Hematopoietic multipotent progenitor cell treated with erythropoietin and hydrocortisone succinate and interleukin-3 and kit ligand, for 15 days (in vitro differentiated cells): ENCODE measurements at regions not wholly inside any gene's neighbourhood (a gene's known extent, or its start where the extent isn't known, plus 50 kb on each side); places are given as distances from the start of the nearest gene placed in this dataset.
A peak's percentile ranks its signal among the peaks of the same experiment; 100 is the strongest.
"Not testable (repeated sequence)": the region's sequence is repeated elsewhere in the genome, so short reads cannot be mapped to it uniquely, and the experiment has no call there.

Experiments used
- DNase-seq: peaks from one replicate; pipeline ENCODE4 v3.0.0-alpha.2; 2015; ENCODE audit warnings: low spot score

DNA sequence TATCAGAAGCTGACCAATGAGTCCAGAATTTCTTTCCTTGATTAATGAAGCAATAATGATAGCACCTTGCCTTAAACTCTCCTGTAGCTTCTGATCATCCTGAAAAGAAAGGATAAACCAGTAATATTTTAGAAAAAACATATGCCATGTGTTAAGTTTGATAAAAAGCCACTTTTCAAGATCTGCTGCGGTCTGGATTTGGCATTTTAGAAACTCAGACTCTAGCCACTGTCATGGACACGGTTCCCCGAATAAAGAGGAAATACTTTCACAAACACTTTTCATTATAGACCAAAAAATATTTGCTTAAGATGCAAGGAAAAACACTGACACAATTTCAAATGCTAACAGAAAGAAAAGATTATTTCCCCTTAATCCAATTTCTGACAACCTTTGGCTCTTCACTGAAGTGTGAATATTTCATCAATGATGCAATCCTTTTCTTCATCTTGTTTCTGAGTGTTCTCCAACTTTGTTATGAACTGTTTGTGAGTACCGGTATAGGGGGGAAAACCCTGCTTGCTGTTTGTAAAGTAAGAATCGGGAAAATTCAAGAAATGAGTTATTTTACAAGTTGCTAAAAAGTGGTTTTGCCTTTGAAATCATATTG lies 329.5 kb downstream of the CRPPA start:
- DNase-seq, result no peak

DNA sequence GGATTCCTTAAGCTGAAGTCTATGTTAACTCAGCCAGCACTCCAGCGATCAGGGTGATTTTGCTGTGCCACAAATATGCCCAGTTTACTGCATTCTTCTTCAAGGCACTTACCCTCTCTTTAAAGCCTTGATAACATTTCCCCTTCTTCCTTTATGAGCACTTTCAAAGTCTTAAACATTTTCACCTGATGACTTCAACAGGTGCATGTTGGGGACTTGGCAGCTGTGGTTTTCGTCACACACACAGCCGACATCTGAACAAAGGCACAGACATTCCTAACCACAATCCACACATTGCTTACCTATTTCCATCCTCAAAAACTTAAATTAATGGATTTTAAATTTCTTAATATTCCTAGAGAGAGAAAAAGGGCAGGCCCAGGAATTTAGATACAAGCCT lies 331.5 kb downstream of the CRPPA start:
- no peak for DNase-seq

DNA sequence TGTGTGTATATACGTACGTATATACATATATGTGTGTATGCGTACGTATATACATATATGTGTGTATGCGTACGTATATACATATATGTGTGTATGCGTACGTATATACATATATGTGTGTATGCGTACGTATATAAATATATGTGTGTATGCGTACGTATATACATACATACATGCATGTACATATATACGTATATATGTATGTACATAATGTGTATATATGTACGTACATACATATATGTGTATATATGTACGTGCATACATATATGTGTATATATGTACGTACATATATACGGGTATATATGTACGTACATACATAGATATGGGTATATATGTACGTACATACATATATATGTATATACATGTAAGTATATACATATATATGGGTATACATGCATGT lies 332.1 kb downstream of the CRPPA start:
- DNase-seq, result no peak

DNA sequence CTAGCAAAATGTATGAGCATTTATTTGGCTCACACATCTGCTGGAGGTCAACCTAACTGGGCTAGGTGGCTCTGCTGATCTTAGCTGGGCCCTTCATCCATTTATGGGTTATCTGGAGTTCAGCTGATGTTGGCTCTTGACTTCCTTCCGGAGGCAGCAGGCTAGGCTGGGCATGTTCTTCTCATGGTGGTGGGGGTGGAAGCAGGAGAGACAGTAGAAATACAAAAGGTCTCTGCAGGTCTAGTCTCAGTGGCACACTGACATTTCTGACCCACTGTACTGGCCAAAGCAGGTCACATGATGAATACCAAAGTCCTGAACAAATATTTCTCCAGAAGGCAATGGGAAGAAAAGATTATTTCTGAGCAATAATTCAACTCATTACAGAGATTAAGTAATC lies 334.6 kb downstream of the CRPPA start:
- no peak for DNase-seq

DNA sequence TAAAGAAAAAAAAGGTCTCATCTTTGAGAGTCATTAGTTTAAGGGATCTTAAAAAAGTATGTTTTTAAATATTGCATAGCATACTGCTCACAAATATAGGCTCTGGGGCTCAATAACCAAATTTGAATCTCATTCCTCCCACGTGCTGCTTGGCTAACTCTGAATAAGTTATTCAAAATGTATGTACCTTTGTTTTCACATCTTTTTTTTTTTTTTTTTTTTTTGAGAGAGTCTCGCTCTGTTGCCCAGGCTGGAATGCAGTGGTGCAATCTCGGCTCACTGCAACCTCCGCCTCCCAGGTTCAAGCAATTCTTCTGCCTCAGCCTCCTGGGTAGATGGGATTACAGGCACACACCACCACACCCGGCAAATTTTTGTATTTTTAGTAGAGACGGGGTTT lies 335.6 kb downstream of the CRPPA start:
- DNase-seq, result not testable (repeated sequence)

DNA sequence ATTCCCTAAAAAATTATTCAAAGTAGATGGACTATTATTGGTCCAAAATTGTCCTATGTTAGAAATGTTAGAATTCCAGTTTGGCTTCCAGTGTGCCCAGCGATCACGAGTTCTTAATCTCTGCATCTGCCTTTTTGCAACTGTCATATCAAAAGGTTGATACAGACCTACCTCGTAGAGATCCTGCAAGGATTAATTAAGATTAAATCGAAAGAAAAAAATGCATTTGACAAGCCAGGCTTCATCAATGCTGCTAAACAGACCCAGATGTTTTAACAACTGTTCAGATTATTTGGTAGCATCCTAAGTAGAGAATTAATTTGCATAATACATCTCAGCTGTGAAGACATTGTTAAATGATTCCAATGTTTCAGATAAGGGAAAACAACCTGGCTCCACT lies 336.5 kb downstream of the CRPPA start:
- DNase-seq, result no peak

DNA sequence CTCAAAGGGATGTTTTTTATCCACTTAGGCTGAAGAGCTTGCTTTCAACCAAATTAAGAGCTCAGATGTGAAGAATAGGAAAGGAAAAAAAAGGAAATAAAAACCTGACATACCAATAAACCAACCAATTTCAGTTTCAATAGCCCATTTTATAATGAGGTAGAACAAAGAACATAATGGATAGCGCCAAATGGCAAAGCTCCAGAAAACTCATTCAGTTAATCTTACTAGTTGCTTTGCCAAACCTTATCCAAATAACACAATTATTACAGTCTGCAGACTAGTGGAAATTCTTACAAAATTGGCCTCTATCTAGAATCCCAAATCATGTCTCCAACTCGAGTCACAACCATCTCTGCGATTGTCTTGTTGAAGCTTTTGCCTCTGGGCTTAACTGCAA lies 337.0 kb downstream of the CRPPA start:
- DNase-seq, result no peak

DNA sequence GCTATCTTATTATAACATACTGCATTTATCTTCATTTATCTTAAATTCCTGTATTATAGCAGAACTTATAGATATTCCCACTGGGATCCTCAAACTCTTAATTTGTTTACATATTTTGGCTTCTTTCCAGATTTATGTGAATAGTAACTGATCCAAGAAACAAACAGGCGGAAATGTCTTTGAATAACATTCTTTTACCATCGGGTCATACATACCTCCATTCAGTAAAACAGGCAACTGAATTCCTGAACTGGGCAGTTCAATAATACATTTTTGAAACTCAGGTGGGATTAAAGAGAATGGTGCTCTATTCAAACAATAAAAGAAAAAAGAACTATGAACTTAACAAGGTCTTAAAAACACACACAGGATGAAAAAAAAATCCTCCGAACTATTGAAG lies 337.4 kb downstream of the CRPPA start:
- no peak for DNase-seq

DNA sequence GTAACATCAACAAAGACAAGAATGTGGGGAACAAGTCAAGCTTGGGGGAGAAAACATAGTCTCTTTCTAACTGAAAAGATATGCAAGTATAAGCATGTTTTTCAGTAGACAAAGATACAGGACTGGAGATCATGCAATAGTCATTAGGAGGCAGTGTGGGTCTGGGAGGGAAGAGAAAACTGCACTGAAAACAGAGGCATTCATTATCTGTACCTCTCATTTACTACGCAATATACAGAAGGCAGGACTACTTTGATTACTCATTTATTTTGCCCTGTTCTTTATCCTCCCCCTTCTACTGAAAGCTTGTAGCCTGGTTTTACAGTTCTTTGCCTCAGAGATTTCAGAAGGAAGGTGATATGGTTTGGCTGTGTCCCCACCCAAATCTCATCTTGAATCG lies 341.2 kb downstream of the CRPPA start:
- DNase-seq, result no peak

DNA sequence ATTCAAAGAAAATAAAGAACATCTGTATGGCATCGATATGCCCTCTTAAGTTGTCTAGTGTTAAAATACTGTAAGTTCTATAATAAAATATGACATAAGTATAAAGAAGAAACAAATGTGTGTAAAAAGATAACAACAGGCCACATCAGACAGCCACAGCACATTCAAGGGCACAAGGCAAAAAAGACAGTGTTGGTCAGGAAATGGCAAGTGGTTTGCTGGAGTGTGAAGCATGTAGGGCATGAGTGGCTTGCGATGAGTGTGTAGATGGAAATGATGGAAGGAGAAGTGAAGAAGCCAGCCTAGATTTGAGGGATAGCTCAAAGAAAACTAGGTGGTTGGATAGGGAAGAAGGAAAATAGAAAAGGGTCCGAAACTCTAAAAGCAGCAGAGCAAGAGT lies 341.6 kb downstream of the CRPPA start:
- DNase-seq, result no peak

DNA sequence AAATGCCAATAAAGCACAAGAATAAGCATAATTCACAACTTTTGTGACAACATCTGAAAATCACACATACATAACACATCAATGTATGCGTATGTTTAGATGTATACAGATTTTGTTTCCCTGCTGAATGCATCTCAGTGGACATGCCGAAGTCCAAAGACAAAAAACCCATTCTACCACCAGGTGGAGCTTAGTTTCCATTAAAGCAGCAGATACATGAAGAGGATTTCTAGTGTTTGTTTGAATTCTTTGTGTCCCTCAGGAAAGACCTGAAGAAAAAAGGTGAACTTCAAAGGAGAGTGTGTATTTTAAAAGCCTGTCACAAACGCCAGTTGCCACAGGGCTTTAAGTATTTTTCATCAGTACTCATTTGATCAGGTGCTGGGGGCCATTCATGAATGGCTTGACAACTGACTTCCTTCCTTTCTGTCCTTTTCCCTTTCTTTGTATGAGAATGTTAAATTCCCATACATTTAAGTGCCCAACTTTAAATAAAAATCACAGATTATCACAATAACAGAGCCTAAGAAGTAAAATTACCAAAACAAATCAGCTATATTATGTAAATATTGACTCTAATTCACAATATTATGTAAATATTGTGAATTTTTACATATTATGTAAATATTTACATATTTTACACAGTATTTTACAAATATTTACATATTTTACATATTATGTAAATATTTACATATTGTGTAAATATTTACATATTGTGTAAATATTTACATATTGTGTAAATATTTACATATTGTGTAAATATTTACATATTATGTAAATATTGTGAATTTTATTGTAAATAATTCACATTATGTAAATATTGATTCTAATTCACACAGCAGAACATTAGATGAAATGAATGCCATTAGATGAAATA lies 343.0 kb downstream of the CRPPA start:
- DNase-seq, result peak; percentile 6

DNA sequence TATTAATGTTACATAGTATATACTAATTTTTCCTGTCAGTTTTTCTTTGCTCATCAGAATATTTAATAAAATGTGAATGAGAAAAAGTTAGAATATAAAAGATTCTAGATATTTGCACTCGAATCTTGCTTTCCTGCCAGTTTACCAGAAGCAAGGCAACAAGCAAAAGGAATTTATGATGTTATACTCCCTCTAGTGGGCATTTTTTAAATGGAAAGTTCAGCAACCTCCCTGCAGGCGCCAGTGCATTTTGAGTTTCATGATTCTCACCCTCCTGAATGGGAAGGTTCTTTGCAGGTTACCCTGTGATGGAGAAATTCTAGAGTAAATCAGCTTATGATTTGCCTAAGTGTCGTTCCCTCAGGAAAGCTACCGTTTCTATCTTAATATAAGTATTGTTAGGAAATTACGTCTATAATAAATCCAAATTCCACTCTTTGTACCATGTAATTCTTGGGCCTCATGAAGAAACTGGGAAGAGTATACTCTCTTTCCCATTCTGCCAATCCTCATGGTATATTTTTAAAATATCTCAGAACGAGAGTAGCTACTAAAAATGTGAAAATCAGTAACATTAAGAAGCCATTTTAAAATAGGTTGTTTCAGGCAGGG lies 350.0 kb downstream of the CRPPA start:
- peak; percentile 28 for DNase-seq

DNA sequence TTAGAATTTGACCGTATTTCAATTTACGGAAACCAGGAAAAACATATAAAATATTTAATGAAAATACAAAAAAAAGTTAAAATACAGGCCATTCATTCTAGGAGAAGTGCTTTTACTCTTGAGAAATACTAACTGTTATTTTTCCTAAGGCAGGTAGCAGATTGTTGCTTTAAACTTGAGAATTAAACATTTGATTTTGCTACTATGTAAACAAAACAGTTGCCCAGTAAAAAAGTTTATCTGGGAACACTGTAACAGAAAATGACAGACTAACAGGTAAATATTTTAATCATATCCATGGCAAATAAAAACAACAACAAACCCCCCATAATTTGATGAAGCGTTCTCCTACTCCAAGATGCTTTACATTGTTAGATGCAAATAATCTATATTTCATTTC lies 350.5 kb downstream of the CRPPA start:
- no peak for DNase-seq

DNA sequence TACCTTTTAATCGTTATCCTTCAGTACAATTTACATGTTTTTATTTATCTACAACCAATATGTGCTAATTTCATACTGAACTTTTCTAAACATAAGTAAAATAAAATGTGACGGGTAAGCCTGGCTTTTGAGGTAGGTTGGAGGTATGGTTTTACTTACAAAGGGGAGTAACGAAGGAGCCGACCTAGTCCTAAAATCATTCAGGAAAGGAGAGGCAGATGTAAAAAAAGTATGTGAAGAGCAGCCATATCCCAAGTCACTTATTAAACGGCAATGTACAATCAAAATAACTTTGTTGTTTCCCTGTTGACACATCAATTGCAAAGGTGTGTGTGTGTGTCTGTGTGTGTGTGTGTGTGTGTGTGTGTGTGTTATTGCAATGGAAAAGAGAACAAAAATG lies 351.3 kb downstream of the CRPPA start:
- no peak for DNase-seq

DNA sequence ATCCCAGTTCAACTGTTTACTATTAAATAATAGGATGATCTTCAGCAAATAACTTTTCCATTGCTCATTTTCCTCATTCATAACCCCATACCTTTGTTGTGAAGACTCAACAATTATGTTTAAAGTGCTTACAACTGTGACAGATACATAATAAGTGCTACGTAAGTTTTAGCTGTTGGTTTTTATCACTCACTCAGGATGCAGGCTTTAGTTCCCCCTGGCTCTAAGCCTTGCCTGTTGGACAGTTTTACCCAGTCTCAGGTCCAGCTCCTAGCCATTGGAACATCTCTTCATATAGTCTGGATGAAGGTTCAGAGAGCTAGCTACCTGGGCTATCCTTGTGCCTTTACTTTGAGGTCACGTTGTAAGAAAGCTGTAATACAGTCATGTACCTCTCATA lies 353.2 kb downstream of the CRPPA start:
- DNase-seq, result no peak

DNA sequence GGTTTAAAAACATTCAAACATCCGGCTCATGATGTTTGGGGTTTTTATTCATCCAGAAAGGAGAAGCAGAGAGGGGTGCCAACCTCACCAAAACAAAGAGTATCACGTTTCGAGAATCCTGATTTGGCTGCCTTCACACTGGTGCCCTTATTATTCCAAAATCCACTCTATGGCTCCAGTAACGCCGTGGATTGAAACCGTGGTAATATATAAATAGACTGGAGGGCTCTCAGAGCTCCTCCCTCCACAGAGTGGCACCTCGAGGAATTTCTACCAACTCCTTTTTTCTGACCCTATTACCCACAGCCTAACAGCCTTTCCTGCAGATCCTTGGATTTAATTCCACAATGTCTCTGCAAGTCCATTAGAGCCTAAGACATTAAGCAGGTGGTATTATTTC lies 353.6 kb downstream of the CRPPA start:
- no peak for DNase-seq

DNA sequence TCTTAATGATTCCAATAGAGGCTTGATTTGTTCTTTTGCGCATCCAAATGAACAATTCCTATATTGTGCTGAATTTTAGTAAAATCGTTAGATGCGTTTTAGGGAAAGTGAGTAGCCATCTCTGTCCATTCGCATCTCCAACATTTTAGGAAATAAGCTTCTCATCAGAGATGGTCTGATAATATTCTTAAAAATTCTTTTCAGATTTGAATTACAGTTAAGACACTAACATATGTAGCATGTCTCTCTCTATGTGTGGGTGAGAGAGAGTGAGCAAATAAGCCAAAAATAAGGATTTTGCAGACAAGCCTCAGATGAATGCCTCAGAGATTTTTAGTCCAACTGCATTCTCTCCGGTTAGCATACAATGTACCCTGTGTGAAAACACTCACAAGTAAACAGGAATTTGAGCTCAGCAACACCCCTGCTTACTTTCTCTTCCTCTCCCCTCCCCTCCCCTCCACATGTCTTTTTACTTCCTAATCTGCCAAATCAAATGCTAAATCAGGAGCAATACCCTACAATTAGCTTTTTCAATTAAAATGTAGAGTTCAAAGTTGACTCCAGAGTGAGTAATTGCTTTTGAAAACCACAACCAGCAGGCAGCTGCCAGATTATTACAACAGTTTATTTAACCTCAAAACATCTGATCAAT lies 354.4 kb downstream of the CRPPA start:
- no peak for DNase-seq

DNA sequence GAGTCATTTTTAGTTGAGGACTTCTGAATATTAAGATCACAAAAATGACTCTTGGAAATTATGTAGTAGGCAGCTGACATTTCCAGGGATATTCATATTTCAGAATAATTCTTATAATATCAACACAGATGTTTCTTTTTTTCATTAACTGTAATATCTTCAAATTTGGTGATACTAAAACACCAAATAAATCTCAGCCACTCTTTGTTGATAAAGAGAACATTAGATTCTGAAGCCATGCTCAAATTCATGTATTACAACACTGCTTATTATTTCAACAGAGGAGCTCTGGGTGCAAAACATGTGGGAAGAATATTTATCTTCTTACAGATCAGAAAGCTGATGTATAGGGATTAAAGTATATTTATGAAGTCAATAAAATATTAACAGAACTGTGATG lies 355.4 kb downstream of the CRPPA start:
- DNase-seq, result no peak

DNA sequence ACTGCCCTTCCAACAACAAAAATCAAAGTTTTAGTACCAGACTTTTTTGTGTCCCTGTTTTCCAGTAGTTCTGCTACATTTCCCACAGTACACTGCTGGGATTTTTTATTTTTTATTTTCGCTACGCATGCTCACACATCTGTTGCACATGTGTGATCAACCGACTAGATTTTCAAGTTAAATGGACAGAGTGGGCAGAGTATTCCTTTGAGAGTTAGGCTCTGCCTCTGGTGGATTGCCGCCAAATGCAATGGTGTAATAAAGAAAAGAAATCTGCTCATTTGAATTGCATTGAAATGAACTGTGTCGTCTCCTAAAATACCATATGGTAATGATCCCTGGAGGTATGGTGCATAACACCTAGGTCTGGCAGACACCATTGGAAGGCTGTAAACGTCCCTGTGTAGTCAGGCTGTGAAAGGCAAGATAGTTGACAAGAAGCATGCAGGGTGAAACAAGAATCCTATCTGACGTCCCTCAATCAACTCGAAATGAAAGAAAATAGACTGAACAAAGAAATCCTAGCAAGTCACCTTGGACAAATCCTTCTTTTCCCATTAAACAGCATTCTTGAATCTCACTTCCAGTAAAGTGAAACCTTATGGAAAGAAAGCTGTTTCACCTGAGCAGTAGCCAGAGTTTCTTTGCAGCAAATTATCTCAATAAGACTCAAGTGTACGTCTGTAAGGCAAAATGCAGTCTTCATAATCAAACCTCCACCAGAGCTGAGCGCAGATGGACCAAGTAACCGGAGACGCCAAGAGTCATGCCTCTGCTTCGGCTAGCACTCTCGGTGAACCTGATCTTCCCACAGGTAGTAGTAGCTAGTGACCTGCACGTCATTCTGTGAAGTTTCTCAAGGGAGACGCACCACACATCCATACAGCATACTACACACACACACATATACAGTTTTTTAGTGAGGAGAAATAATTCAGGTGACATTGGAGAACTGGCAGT lies 357.3 kb downstream of the CRPPA start:
- no peak for DNase-seq

DNA sequence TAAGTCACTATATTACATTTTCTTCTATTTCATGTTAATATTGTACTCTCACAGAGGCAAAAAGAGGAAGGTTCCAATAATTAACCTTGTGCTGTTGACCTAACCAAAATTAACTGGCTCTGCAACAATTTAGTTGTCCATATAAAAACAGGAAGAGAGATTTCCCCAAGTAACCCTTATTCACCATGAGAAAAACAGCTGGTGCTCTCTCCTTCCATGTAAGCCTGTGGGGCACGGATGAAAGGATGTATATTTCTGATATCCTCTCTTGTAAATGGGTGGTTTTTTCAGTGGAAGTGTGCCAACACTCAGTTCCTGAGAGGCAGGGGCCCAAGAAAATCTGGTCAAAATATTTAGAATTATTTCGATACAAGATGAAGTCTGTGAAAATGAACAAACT lies 358.1 kb downstream of the CRPPA start:
- DNase-seq, result no peak

DNA sequence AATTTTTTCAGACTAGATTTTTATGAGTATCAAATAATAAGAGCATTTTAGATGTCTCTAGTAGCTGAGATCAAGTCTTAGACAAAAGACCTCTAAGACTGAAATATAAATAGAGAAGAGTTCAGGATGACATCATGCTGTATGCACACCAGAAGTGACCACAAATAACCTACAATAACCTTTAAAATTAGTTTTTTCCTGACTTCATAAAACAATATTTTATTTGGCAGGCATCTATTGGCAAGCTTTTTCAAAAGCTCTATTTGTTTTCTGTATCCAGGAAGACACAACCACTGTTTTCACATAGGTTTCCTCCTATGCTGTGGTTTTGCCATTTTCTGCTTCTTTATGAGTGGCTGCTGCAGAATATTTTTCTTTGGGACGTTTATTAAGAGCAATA lies 359.1 kb downstream of the CRPPA start:
- no peak for DNase-seq

DNA sequence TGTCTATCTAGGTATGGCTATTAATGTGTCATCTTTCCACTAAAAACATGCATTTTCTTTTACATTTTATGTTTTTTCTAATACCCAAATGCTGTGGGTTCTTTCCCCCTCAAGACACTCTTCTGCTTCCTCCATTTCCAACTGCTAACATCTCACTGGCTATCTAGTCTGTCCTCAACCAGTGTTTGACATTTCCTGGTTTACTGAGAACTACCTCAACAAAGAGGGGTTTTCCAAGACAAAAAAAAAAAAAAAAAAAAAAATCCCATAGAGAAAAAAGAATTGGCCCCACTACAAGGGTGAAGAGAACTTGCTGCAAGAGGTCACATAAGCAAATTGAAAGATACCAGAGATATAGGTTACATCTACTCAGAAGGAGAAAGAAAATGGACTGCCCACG lies 359.7 kb downstream of the CRPPA start:
- no peak for DNase-seq
